Loucy (cell line): ENCODE measurements at regions not wholly inside any gene's neighbourhood (a gene's known extent, or its start where the extent isn't known, plus 50 kb on each side); places are given as distances from the start of the nearest gene placed in this dataset.
A peak's percentile ranks its signal among the peaks of the same experiment; 100 is the strongest.
"Not testable (repeated sequence)": the region's sequence is repeated elsewhere in the genome, so short reads cannot be mapped to it uniquely, and the experiment has no call there.

ENCODE experiments used
- H2AFZ ChIP-seq: fragments of 200-600 bp; sonication (generic); 2 replicates; pipeline ENCODE4 v1.6.0; 2016; ENCODE audit warnings: antibody characterized with exemption, mild to moderate bottlenecking, low read length, moderate library complexity
- H3F3A ChIP-seq: fragments of 200-600 bp; 2 replicates; pipeline ENCODE4 v1.6.0; 2016; ENCODE audit warnings: antibody characterized with exemption, low read depth, mild to moderate bottlenecking
- H3K27me3 ChIP-seq: fragments of 200-600 bp; sonication (generic); 2 replicates; pipeline ENCODE4 v1.6.1; 2014; ENCODE audit warnings: low read length, mild to moderate bottlenecking; ENCODE audit not compliant: insufficient read depth, poor library complexity, severe bottlenecking
- H3K36me3 ChIP-seq: fragments of 200-600 bp; sonication (generic); 2 replicates; pipeline ENCODE4 v1.6.1; 2016; ENCODE audit warnings: low read length; ENCODE audit not compliant: insufficient read depth
- H3K4me1 ChIP-seq: fragments of 200-600 bp; sonication (generic); 2 replicates; pipeline ENCODE4 v1.5.1; 2014; ENCODE audit warnings: low read length, mild to moderate bottlenecking; ENCODE audit not compliant: insufficient read depth, poor library complexity, severe bottlenecking
- H3K4me2 ChIP-seq: fragments of 200-600 bp; sonication (generic); 2 replicates; pipeline ENCODE4 v1.6.0; 2014; ENCODE audit warnings: antibody characterized with exemption, low read length, low read depth, mild to moderate bottlenecking; ENCODE audit not compliant: poor library complexity, severe bottlenecking
- H3K4me3 ChIP-seq: fragments of 200-600 bp; sonication (generic); 2 replicates; pipeline ENCODE4 v1.5.1; 2014; ENCODE audit warnings: low read length, mild to moderate bottlenecking, mixed read lengths; ENCODE audit not compliant: poor library complexity, severe bottlenecking
- H3K79me2 ChIP-seq: fragments of 200-600 bp; sonication (generic); 2 replicates; pipeline ENCODE4 v1.6.1; 2014; ENCODE audit warnings: low read length; ENCODE audit not compliant: insufficient read depth
- H3K9ac ChIP-seq: fragments of 200-600 bp; sonication (generic); 2 replicates; pipeline ENCODE4 v1.6.0; 2014; ENCODE audit warnings: mild to moderate bottlenecking, low read depth, low read length, moderate library complexity; ENCODE audit not compliant: poor library complexity, severe bottlenecking
- H3K9me2 ChIP-seq: fragments of 200-600 bp; sonication (generic); replicated peaks from 2 replicates; pipeline ENCODE4 v1.6.1; 2016; ENCODE audit warnings: low read depth, low read length, mixed read lengths
- H3K9me3 ChIP-seq: fragments of 200-600 bp; sonication (generic); 2 replicates; pipeline ENCODE4 v1.6.1; 2014; ENCODE audit warnings: mild to moderate bottlenecking, antibody characterized with exemption, low read length, low read depth; ENCODE audit not compliant: insufficient read depth
- H4K20me1 ChIP-seq: fragments of 200-600 bp; sonication (generic); 2 replicates; pipeline ENCODE4 v1.6.0; 2014; ENCODE audit warnings: antibody characterized with exemption, low read length, mild to moderate bottlenecking; ENCODE audit not compliant: insufficient read depth, poor library complexity, severe bottlenecking
- CTCF ChIP-seq: fragments of 200-600 bp; sonication (generic); conservative IDR thresholded peaks from 2 replicates; pipeline ENCODE4 v1.5.1; 2014; ENCODE audit warnings: mild to moderate bottlenecking, antibody characterized with exemption, low read length
- EZH2phosphoT487 ChIP-seq: fragments of 200-600 bp; IDR thresholded peaks from 2 replicates; pipeline ENCODE4 v1.6.1; 2018; ENCODE audit warnings: antibody characterized with exemption, mild to moderate bottlenecking, moderate library complexity, borderline replicate concordance

- not testable (repeated sequence) for H3K4me2 ChIP-seq, H3K9ac ChIP-seq, H3K9me2 ChIP-seq, H3K4me3 ChIP-seq, H4K20me1 ChIP-seq, H3K27me3 ChIP-seq, H3F3A ChIP-seq, H3K4me1 ChIP-seq, H2AFZ ChIP-seq, H3K79me2 ChIP-seq, H3K36me3 ChIP-seq, H3K9me3 ChIP-seq
These were observed 133.4 kb downstream of the TRIM43 start for GRCh38 chr2:95725191-95725590.

- not testable (repeated sequence) for H3K4me2 ChIP-seq, H4K20me1 ChIP-seq, H3K27me3 ChIP-seq, H3K9ac ChIP-seq, H3K4me1 ChIP-seq, H3K79me2 ChIP-seq, H3K4me3 ChIP-seq, H3K9me3 ChIP-seq, H2AFZ ChIP-seq, H3F3A ChIP-seq, H3K36me3 ChIP-seq, H3K9me2 ChIP-seq
These were observed 133.9 kb downstream of the TRIM43 start for GRCh38 chr2:95725677-95726076.

GRCh38 chr2:95727420-95727819 lies 135.6 kb downstream of the TRIM43 start:
- not testable (repeated sequence) for H3K36me3 ChIP-seq, H3K4me2 ChIP-seq, H3F3A ChIP-seq, H3K4me1 ChIP-seq, H3K9me2 ChIP-seq, H3K9me3 ChIP-seq, H3K9ac ChIP-seq, H2AFZ ChIP-seq, H3K27me3 ChIP-seq, H3K4me3 ChIP-seq, H3K79me2 ChIP-seq, H4K20me1 ChIP-seq

GRCh38 chr2:95728878-95729596 lies 137.2 kb downstream of the TRIM43 start:
- Histone ChIP-seq H3K36me3 (no peaks in the 10 kb centered on the region), H3K9me3 (no peaks in the 10 kb centered on the region), H3K4me1 (no peaks in the 10 kb centered on the region), H3K9ac (no peak overlapping the region), H3K27me3 (no peaks in the 10 kb centered on the region), H3F3A (no peaks in the 10 kb centered on the region), H3K4me3 (no peak overlapping the region), H2AFZ (peak overlapping the region; percentile 71; the same call in 1 of the 2 replicates), H3K79me2 (no peaks in the 10 kb centered on the region), H3K4me2 (peak overlapping the region; percentile 29), H4K20me1 (no peaks in the 10 kb centered on the region), H3K9me2 (no peaks in the 10 kb centered on the region)
- TF ChIP-seq EZH2phosphoT487: no peak
- TF ChIP-seq CTCF: peak; percentile 71
